Activated CD4-positive, alpha-beta memory T cell treated with anti-CD3 and anti-CD28 coated beads for 36 hours (primary cell): ENCODE measurements at regions not wholly inside any gene's neighbourhood (a gene's known extent, or its start where the extent isn't known, plus 50 kb on each side); places are given as distances from the start of the nearest gene placed in this dataset.
"Not testable (repeated sequence)": the region's sequence is repeated elsewhere in the genome, so short reads cannot be mapped to it uniquely, and the experiment has no call there.

ENCODE experiments used
- CTCF ChIA-PET: fragments of 350-600 bp; sonication (Branson Sonifier 250); formaldehyde crosslinking; loops from one replicate; lab custom pipeline; 2021; ENCODE audit warnings: antibody characterized with exemption, inconsistent platforms; lab: Charles Lee
- POLR2A ChIA-PET: fragments of 350-600 bp; sonication (Branson Sonifier 250); formaldehyde crosslinking; loops from one replicate; lab custom pipeline; 2021; ENCODE audit warnings: antibody characterized with exemption; lab: Charles Lee
- DNase-seq: peaks from one replicate; pipeline ENCODE4 v3.0.0-alpha.2; 2020
- H3K27ac Mint-ChIP-seq: one replicate; pipeline ENCODE4 v1.8.0; 2021; ENCODE audit warnings: mixed read lengths
- H3K27me3 Mint-ChIP-seq: one replicate; pipeline ENCODE4 v1.8.0; 2021; ENCODE audit warnings: mixed read lengths
- H3K36me3 Mint-ChIP-seq: one replicate; pipeline ENCODE4 v1.8.0; 2021; ENCODE audit warnings: mixed read lengths
- H3K4me1 Mint-ChIP-seq: one replicate; pipeline ENCODE4 v1.8.0; 2021; ENCODE audit warnings: low read depth, mixed read lengths
- H3K4me3 Mint-ChIP-seq: one replicate; pipeline ENCODE4 v1.8.0; 2021; ENCODE audit warnings: mild to moderate bottlenecking, mixed read lengths
- H3K9me3 Mint-ChIP-seq: one replicate; pipeline ENCODE4 v1.8.0; 2021; ENCODE audit warnings: mixed read lengths
- intact Hi-C: fragments of 100-400 bp; cut with micrococcal nuclease; formaldehyde crosslinking; loops from one replicate; pipeline ENCODE4 v1.15.1; 2023

DNA sequence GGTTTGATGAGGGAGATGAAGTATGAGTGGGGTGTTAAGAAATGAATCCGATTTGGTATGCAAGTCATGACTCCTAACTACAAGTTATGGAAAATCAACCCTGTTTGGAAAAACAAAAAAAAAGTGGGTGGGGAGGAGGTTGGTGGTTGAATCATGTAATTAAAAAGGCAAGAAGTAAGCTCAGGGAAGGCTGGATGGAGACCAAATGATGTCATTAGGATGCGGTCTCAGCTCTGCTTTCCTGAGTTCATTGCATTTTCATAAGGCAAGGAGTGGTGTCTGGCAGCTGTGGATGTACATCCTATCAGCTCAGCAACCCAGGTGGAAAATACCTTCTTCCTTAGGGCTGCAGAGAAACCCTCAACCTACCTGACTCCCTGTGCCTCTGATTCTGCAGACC is 60.4 kb upstream of the AKAP12 start:
- ChIA-PET POLR2A (interaction anchor here (0.6 kb wide), 1 partner anchor 126 kb away, joined by 3 read pairs; no protein-coding TSS in a partner anchor), CTCF (interaction anchor here (1.0 kb wide), 1 partner anchor 145 kb away, joined by 4 read pairs; no protein-coding TSS in a partner anchor)
- Mint-ChIP-seq H3K9me3 (peaks cover 4% of the 10 kb centered on the region), H3K36me3 (no peaks in the 10 kb centered on the region), H3K4me3 (no peak overlapping the region), H3K27me3 (peaks cover 26% of the 10 kb centered on the region), H3K27ac (no peak overlapping the region), H3K4me1 (no peaks in the 10 kb centered on the region)
- intact Hi-C loops = no loop called here
- no peak for DNase-seq

DNA sequence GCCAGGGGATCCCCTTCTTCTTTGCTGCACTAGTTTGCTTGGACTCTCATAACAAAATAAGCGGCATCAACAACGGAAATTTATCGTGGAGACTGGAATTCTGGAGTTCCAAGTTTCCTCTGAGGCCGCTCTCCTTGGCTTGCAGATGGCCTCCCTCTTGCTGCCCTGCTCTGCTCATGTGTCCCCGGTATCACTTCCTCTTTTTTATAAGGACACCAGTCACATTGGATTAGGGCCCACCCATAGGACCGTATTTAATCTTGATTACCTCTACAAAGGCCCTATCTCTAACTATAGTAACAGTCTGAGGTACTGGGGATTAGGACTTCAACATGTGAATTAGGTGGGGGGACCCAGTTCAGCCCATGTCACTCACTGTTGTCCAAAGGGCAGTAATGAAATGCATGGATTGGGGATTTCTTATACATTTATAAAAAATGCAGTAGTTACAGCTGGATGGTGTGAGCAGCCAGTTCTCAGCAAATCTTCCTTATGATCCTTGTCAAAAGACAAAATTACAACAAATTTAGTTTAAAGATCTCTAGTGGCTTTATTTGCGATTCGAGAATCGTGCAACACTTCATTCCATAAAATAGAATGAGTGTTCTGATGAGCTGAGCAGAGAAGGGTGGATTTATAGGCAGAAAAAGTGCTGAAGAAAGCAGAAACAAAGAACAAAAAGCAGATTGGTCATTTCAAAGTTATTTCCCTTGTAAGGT is 59.3 kb upstream of the AKAP12 start:
- no peak for DNase-seq
- intact Hi-C loops = no loop called here
- CTCF ChIA-PET = no interaction called here
- Mint-ChIP-seq H3K27me3 (peaks cover 25% of the 10 kb centered on the region), H3K9me3 (peaks cover 4% of the 10 kb centered on the region), H3K4me3 (no peak overlapping the region), H3K36me3 (no peaks in the 10 kb centered on the region), H3K4me1 (no peaks in the 10 kb centered on the region), H3K27ac (no peak overlapping the region)
- POLR2A ChIA-PET = no interaction called here

DNA sequence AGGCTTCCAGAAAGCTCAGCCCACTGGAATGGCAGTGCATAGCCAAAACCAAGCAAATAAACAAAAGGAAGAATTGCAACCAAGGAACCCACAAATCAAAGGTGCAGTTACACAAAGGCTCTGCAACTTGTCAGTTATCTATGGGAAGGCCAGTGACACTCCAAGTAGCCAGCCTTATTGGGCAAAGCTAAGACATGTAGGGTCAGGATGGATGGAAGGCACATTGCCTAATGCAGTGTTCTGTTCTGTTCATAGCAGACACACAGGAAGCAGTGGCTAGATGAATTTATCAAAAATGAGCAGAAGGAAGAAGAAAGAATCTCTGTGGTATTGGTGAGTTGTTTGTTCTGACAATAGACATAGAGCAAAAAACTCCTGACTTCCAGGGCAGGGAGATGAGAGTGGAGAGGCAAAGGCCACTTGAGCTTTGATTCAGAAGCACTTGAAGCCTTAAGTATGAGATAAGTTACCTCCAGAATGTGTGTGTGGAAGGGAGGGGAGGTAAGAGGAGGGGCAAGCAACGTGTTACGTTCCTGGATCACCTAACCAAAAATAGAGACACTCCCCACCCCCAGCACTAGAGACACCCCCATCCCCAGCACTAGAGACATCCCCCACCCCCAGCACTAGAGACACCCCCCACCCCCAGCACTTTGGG is 57.9 kb upstream of the AKAP12 start:
- no peak for DNase-seq
- ChIA-PET POLR2A (no interaction called here), CTCF (no interaction called here)
- H3K4me1 Mint-ChIP-seq = no peaks in the 10 kb centered on the region
- H3K27ac Mint-ChIP-seq = no peak overlapping the region
- H3K4me3 Mint-ChIP-seq = no peak overlapping the region
- intact Hi-C loops = no loop called here
- H3K27me3 Mint-ChIP-seq = peaks cover 16% of the 10 kb centered on the region
- H3K36me3 Mint-ChIP-seq = no peaks in the 10 kb centered on the region
- H3K9me3 Mint-ChIP-seq = peaks cover 4% of the 10 kb centered on the region

DNA sequence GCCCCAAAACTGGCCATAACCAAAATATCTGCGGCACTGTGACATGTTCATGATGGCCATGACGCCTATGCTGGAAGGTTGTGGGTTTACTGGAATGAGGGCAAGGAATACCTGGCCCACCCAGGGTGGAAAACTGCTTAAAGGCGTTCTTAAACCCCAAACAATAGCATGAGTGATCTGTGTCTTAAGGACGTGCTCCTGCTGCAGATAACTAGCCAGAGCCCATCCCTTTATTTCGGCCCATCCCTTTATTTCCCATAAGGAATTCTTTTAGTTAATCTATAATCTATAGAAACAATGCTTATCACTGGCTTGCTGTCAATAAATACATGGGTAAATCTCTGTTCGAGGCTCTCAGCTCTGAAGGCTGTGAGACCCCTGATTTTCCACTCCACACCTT is 56.8 kb upstream of the AKAP12 start:
- CTCF ChIA-PET, H3K36me3 Mint-ChIP-seq, H3K27ac Mint-ChIP-seq, H3K4me3 Mint-ChIP-seq, intact Hi-C loops, H3K4me1 Mint-ChIP-seq, H3K9me3 Mint-ChIP-seq, POLR2A ChIA-PET, DNase-seq: not testable (repeated sequence)
- peaks cover 15% of the 10 kb centered on the region for H3K27me3 Mint-ChIP-seq

DNA sequence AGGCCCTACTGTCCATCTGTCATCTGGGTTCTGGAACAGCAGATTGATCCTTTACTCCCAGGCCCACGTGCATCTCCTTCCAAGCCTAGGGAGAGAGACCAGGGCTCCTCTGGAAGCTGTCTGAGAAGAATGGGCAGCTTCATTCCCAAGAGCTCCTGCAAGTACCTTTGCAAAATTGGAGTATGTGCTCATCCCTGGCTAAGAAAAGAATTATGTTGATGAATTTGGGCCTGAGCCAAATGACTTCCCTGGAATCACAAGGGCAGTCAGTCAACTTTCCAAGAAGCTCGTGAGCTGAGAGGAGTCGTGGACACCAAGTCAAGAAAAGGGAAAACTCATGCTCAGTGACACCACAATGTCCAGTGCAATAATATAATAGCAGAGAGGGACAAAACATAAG is 54.6 kb upstream of the AKAP12 start:
- Mint-ChIP-seq H3K4me1 (no peaks in the 10 kb centered on the region), H3K36me3 (no peaks in the 10 kb centered on the region), H3K4me3 (no peak overlapping the region), H3K9me3 (peaks cover 4% of the 10 kb centered on the region), H3K27ac (no peak overlapping the region), H3K27me3 (peaks cover 1% of the 10 kb centered on the region)
- ChIA-PET CTCF (interaction anchor here (0.6 kb wide), 1 partner anchor 21 kb away, joined by 3 read pairs; no protein-coding TSS in a partner anchor), POLR2A (no interaction called here)
- intact Hi-C loops = no loop called here
- DNase-seq = no peak

DNA sequence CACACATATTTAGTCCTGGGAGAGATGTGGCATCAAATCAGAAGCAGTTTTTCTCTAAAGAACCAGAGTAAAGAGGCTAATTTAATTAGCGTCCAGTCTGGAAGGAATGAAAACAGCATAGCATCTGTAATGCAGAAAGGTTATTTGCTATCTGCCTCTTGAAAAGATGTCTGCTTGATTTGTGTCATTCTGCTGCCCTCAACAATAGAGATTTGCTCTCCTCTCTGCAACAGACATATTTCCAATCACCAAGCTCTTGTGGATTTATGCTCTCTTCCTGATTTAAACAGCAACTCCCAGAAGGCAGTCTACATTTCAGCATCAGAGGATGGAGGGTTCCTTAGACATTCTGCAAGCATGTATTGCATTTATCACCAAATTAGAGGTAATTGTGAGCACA is 53.5 kb upstream of the AKAP12 start:
- Mint-ChIP-seq H3K27ac (no peak overlapping the region), H3K4me1 (no peaks in the 10 kb centered on the region), H3K9me3 (peaks cover 4% of the 10 kb centered on the region), H3K4me3 (no peak overlapping the region), H3K27me3 (peaks cover 1% of the 10 kb centered on the region), H3K36me3 (no peaks in the 10 kb centered on the region)
- DNase-seq = no peak
- intact Hi-C loops = no loop called here
- ChIA-PET CTCF (no interaction called here), POLR2A (no interaction called here)

DNA sequence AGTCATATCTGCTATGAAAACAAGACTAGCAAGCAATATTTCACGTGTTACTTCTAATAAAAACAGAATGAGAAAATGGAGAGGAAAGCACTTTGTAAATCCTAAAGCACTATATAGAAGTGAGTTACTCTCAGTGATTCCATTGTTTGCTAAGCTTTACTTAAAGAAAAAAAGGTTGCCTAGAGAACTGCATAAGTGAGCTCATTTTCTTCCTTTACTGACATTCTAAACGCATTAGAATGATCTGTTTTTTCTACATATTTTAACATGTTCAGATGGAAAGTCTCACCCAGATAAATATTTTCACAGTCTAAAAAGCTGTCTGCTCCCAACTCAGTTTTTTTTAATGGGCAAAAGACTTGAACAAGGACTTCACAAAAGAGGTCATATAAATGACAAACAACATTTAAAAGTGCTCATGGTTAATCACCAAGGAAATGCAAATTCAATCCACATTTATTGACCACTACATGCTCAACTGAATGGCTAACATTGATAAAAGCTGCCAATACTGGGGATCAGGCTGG is 52.9 kb upstream of the AKAP12 start:
- Mint-ChIP-seq H3K9me3 (peaks cover 4% of the 10 kb centered on the region), H3K4me3 (no peak overlapping the region), H3K27ac (no peak overlapping the region), H3K4me1 (no peaks in the 10 kb centered on the region), H3K36me3 (no peaks in the 10 kb centered on the region), H3K27me3 (peaks cover 1% of the 10 kb centered on the region)
- ChIA-PET CTCF (no interaction called here), POLR2A (no interaction called here)
- no peak for DNase-seq
- intact Hi-C loops = no loop called here
